Type B pancreatic cell (in vitro differentiated cells): ENCODE measurements at regions not wholly inside any gene's neighbourhood (a gene's known extent, or its start where the extent isn't known, plus 50 kb on each side); places are given as distances from the start of the nearest gene placed in this dataset.

Source experiments
- DNase-seq: peaks from one replicate; pipeline ENCODE4 v3.0.0; 2021; ENCODE audit warnings: mixed read lengths; ENCODE audit not compliant: unreplicated experiment; ENCODE audit errors: extremely low spot score
- H3K27ac Mint-ChIP-seq: 2 replicates; pipeline ENCODE4 v1.8.0; 2021; ENCODE audit warnings: mild to moderate bottlenecking, mixed read lengths
- H3K27me3 Mint-ChIP-seq: 2 replicates; pipeline ENCODE4 v1.8.0; 2021; ENCODE audit warnings: mixed read lengths
- H3K36me3 Mint-ChIP-seq: 2 replicates; pipeline ENCODE4 v1.8.0; 2021; ENCODE audit warnings: mixed read lengths
- H3K4me1 Mint-ChIP-seq: one replicate; pipeline ENCODE4 v1.8.0; 2021; ENCODE audit warnings: mixed read lengths; ENCODE audit not compliant: unreplicated experiment
- H3K4me3 Mint-ChIP-seq: 2 replicates; pipeline ENCODE4 v1.8.0; 2021; ENCODE audit warnings: mild to moderate bottlenecking, mixed read lengths
- H3K9me3 Mint-ChIP-seq: 2 replicates; pipeline ENCODE4 v1.8.0; 2021; ENCODE audit warnings: mixed read lengths
- TF ChIP-seq, protein P1 (sequence below): fragments of 200-600 bp; sonication (generic); conservative IDR thresholded peaks from 2 replicates; pipeline ENCODE4 v1.5.0; 2021; ENCODE audit warnings: antibody characterized with exemption, mild to moderate bottlenecking

DNA sequence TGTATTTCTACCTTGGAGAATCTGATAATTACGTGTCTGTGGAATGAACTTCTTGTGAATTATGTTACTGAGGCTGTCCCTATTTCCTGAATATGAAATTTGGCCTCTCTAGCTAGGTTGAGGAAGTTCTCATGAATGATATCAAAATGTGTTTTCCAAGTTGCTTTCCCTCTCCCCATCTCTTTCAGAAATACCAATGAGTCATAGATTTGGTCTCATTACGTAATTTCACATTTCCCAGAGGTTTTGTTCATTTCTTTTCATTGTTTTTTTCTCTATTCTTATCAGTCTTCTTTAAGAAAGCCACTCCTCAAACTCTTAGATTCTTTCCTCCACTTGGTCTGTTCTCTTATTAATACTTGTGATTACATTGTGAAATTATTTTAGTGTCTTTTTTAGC is 923.8 kb upstream of the CDH9 start:
- H3K4me1 Mint-ChIP-seq: no peaks in the 10 kb centered on the region
- H3K9me3 Mint-ChIP-seq: peaks cover 5% of the 10 kb centered on the region
- no peak overlapping the region for H3K27ac Mint-ChIP-seq
- H3K4me3 Mint-ChIP-seq: no peak overlapping the region
- TF ChIP-seq, protein P1, sequence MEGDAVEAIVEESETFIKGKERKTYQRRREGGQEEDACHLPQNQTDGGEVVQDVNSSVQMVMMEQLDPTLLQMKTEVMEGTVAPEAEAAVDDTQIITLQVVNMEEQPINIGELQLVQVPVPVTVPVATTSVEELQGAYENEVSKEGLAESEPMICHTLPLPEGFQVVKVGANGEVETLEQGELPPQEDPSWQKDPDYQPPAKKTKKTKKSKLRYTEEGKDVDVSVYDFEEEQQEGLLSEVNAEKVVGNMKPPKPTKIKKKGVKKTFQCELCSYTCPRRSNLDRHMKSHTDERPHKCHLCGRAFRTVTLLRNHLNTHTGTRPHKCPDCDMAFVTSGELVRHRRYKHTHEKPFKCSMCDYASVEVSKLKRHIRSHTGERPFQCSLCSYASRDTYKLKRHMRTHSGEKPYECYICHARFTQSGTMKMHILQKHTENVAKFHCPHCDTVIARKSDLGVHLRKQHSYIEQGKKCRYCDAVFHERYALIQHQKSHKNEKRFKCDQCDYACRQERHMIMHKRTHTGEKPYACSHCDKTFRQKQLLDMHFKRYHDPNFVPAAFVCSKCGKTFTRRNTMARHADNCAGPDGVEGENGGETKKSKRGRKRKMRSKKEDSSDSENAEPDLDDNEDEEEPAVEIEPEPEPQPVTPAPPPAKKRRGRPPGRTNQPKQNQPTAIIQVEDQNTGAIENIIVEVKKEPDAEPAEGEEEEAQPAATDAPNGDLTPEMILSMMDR: no peak
- DNase-seq: no peak
- no peaks in the 10 kb centered on the region for H3K27me3 Mint-ChIP-seq
- no peaks in the 10 kb centered on the region for H3K36me3 Mint-ChIP-seq

DNA sequence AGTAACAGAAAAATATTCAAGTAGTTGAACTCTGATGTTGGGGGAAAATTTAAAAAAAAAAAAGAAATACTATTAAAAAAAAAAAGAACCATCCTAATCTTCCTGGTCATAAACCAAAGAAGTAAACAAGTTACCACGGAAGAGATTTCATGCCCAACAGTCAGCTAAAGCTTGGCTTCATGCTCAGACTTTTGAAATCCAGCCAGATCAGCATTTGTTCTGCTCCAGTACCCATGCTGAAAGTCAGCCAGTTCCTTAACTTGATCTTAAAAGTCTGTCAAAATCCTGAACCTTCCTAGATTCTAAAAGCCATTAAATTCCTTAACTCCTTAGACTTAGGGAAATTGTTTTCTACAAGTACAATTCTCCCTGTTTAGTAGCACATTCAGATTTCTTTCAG is 908.7 kb upstream of the CDH9 start:
- H3K27ac Mint-ChIP-seq: no peak overlapping the region
- no peaks in the 10 kb centered on the region for H3K36me3 Mint-ChIP-seq
- H3K27me3 Mint-ChIP-seq: no peaks in the 10 kb centered on the region
- no peak overlapping the region for H3K4me3 Mint-ChIP-seq
- H3K9me3 Mint-ChIP-seq: no peaks in the 10 kb centered on the region
- DNase-seq: no peak
- no peaks in the 10 kb centered on the region for H3K4me1 Mint-ChIP-seq
- TF ChIP-seq, protein P1: no peak

- no peaks in the 10 kb centered on the region for H3K9me3 Mint-ChIP-seq
These were observed 906.1 kb upstream of the CDH9 start for GRCh38 chr5:27944471-27944870.

GRCh38 chr5:27938989-27939388 is 900.6 kb upstream of the CDH9 start:
- Mint-ChIP-seq H3K4me1 (no peaks in the 10 kb centered on the region), H3K27me3 (no peaks in the 10 kb centered on the region), H3K9me3 (no peaks in the 10 kb centered on the region), H3K4me3 (no peak overlapping the region), H3K36me3 (no peaks in the 10 kb centered on the region), H3K27ac (no peak overlapping the region)
- TF ChIP-seq, protein P1: no peak
- no peak for DNase-seq

More at GRCh38 chr5:27944471-27944870, 906.1 kb upstream of the CDH9 start:
- Mint-ChIP-seq H3K36me3 (no peaks in the 10 kb centered on the region), H3K27ac (no peak overlapping the region), H3K4me1 (no peaks in the 10 kb centered on the region), H3K27me3 (no peaks in the 10 kb centered on the region), H3K4me3 (no peak overlapping the region)
- TF ChIP-seq, protein P1: no peak
- DNase-seq: no peak

GRCh38 chr5:27928060-27928459 is 889.7 kb upstream of the CDH9 start:
- no peak overlapping the region for H3K4me3 Mint-ChIP-seq
- DNase-seq: no peak
- no peaks in the 10 kb centered on the region for H3K9me3 Mint-ChIP-seq
- H3K27me3 Mint-ChIP-seq: no peaks in the 10 kb centered on the region
- no peak overlapping the region for H3K27ac Mint-ChIP-seq
- no peaks in the 10 kb centered on the region for H3K4me1 Mint-ChIP-seq
- H3K36me3 Mint-ChIP-seq: no peaks in the 10 kb centered on the region
- TF ChIP-seq, protein P1: no peak

DNA sequence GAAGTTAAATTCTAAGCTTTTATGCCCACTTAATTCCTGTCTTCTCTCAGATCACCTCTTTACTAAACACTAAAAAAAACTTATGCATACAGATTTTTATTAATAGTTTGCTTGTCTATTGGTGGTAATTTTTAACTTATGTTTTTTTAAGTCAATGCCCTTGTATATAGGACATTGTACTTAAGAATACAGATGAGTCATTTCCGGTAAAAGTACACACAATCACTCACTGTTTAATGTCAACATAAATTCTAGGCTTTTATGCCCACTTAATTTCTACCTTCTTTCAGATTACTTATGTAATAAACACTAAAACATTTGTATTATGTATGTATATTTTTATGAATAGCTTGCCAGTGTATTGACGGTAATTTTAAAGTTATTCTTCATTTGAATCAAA is 872.8 kb upstream of the CDH9 start:
- Mint-ChIP-seq H3K4me1 (no peaks in the 10 kb centered on the region), H3K27ac (no peak overlapping the region), H3K4me3 (no peak overlapping the region), H3K36me3 (no peaks in the 10 kb centered on the region), H3K27me3 (no peaks in the 10 kb centered on the region), H3K9me3 (no peaks in the 10 kb centered on the region)
- DNase-seq: no peak
- TF ChIP-seq, protein P1: no peak
